ENCODE measurements at regions not wholly inside any gene's neighbourhood (a gene's known extent, or its start where the extent isn't known, plus 50 kb on each side); places are given as distances from the start of the nearest gene placed in this dataset.

DNA sequence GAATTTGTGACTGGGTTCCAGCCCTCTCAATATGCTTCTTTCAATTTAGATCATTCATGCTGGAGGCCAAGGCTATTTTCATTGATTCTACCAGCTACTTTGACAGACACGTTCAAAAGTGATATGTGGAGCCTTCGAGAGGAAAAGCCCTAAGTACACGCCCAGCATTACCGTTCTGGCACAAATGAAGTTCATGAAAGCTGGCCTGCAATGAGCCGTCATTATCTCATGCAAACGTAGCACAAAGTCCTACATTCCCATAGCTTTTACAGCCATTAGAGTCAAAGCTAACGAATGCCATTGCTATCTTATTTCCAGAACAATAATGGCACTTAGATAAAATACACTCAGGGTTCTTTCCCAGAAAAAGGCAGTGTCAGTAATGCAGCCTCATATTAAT is 1237.6 kb downstream of the EFNB2 start:
- TF ChIP-seq POLR2A (IDR thresholded peaks at IDR 0.05) (no peak), EP300 (IDR thresholded peaks at IDR 0.05) (no peak)
